ENCODE measurements at regions not wholly inside any gene's neighbourhood (a gene's known extent, or its start where the extent isn't known, plus 50 kb on each side); places are given as distances from the start of the nearest gene placed in this dataset.

DNA sequence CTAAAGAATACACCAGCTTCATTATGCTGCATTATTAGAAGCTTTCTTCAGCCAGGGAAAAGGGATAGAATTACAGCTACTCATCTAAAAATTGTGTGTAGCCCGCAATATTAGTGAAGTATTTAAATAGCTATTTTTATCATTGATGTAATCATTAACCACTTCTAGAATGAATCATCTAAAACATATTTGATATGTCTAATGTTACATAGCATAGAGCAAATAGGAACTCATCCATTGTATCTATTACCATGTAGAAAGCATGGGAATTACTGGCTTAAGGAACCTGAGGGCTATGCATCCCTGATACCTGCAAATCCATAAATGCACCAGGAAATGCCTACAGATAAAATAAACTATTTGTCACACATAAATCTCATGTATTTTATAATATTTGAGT, 54.5 kb upstream of the VGLL3 start:
- Histone ChIP-seq H3K36me3 (ENCODE audit: control insufficient read depth in 2 of 2, insufficient read depth in 2 of 2, low read length in 2 of 2) (no peaks in the 10 kb centered on the region), H3K4me1 (ENCODE audit: control insufficient read depth, insufficient read depth, low read length) (no peaks in the 10 kb centered on the region), H3K4me3 (ENCODE audit: low read length in 2 of 2) (no peak overlapping the region), H3K27ac (ENCODE audit: low read length) (no peak overlapping the region), H3K9ac (ENCODE audit: low read length in 2 of 2) (no peak overlapping the region), H3K9me3 (ENCODE audit: control insufficient read depth in 2 of 2, low read length in 2 of 2) (no peaks in the 10 kb centered on the region), H3K27me3 (ENCODE audit: control insufficient read depth in 1 of 2, insufficient read depth in 2 of 2, low read length in 2 of 2) (no peaks in the 10 kb centered on the region)

DNA sequence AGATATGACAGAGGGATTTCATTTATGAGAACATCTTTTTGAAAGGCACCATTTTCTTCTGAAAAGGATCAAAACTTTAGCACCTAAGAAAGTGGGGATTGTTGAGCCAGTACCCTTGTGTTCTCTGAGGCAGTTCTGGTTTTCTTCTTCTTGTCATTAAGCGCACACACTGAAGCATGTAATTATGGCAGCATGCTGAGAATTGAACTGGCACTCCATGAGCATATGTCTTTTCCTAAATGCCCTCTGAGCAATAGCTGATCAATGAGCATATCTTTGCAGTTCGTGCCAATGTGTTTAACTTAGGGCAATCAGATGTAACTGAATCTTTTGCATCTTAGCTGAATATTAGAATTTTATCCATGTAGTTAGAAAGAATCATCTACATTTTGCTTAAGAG, 53.9 kb upstream of the VGLL3 start:
- no peak overlapping the region for H3K9ac ChIP-seq (ENCODE audit: low read length in 2 of 2)

DNA sequence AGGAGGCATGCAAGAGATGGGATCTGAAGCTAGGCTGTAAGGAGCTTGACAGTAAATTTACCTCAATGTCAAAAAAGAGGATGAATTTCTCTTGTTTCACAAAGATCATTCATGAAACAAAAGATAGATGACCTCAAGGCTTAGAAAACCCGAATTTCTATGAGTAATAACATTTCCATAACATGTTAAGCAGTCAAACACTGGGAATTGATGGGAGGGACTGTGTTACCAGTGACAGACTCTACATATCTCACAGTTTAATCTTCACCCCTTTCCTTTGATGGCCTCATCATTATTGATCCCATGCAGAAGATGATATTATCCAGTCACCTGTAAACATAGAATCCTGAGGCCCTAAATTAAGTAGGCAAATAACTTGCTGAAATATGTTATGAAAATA, 53.5 kb upstream of the VGLL3 start:
- H3K27ac ChIP-seq (ENCODE audit: low read length): no peak overlapping the region
- H3K4me3 ChIP-seq (ENCODE audit: low read length in 2 of 2): no peak overlapping the region
- no peaks in the 10 kb centered on the region for H3K4me1 ChIP-seq (ENCODE audit: control insufficient read depth, insufficient read depth, low read length)
- H3K27me3 ChIP-seq (ENCODE audit: control insufficient read depth in 1 of 2, insufficient read depth in 2 of 2, low read length in 2 of 2): no peaks in the 10 kb centered on the region
- H3K36me3 ChIP-seq (ENCODE audit: control insufficient read depth in 2 of 2, insufficient read depth in 2 of 2, low read length in 2 of 2): no peaks in the 10 kb centered on the region
- H3K9ac ChIP-seq (ENCODE audit: low read length in 2 of 2): no peak overlapping the region
- no peaks in the 10 kb centered on the region for H3K9me3 ChIP-seq (ENCODE audit: control insufficient read depth in 2 of 2, low read length in 2 of 2)

More for the DNA sequence above, 53.9 kb upstream of the VGLL3 start:
- H3K27me3 ChIP-seq (ENCODE audit: control insufficient read depth in 1 of 2, insufficient read depth in 2 of 2, low read length in 2 of 2): no peaks in the 10 kb centered on the region
- H3K9me3 ChIP-seq (ENCODE audit: control insufficient read depth in 2 of 2, low read length in 2 of 2): no peaks in the 10 kb centered on the region
- H3K4me3 ChIP-seq (ENCODE audit: low read length in 2 of 2): no peak overlapping the region
- no peaks in the 10 kb centered on the region for H3K4me1 ChIP-seq (ENCODE audit: control insufficient read depth, insufficient read depth, low read length)
- H3K27ac ChIP-seq (ENCODE audit: low read length): no peak overlapping the region
- no peaks in the 10 kb centered on the region for H3K36me3 ChIP-seq (ENCODE audit: control insufficient read depth in 2 of 2, insufficient read depth in 2 of 2, low read length in 2 of 2)

DNA sequence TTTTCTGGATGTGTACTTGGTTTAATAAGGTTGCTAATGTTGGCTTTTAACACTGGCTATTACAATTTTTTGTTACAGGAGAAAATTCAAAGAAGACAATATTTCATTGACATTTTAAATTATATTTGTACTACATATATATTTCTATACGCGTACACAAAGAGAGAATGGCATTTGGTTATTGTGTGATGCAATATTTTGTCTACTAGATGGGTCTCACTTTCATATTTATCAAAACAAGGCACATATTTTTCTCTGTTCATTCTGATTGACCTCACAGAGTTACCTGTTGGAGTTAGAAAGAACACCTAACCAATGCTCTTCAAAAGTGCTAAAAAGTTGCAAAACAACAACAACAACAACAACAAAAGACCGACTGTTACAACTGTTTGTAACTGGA, 50.2 kb upstream of the VGLL3 start:
- Histone ChIP-seq H3K27me3 (ENCODE audit: control insufficient read depth in 1 of 2, insufficient read depth in 2 of 2, low read length in 2 of 2) (no peaks in the 10 kb centered on the region), H3K36me3 (ENCODE audit: control insufficient read depth in 2 of 2, insufficient read depth in 2 of 2, low read length in 2 of 2) (no peaks in the 10 kb centered on the region), H3K9me3 (ENCODE audit: control insufficient read depth in 2 of 2, low read length in 2 of 2) (no peaks in the 10 kb centered on the region), H3K9ac (ENCODE audit: low read length in 2 of 2) (no peak overlapping the region), H3K4me3 (ENCODE audit: low read length in 2 of 2) (no peak overlapping the region), H3K4me1 (ENCODE audit: control insufficient read depth, insufficient read depth, low read length) (no peaks in the 10 kb centered on the region), H3K27ac (ENCODE audit: low read length) (no peak overlapping the region)

All from stomach smooth muscle (tissue), 2 donors.